Thyroid gland (tissue), 4 donors: ENCODE measurements at regions not wholly inside any gene's neighbourhood (a gene's known extent, or its start where the extent isn't known, plus 50 kb on each side); places are given as distances from the start of the nearest gene placed in this dataset.
"Not testable (repeated sequence)": the region's sequence is repeated elsewhere in the genome, so short reads cannot be mapped to it uniquely, and the experiment has no call there.

Experiments
- DNase-seq, 2 donors: peaks; one replicate each; pipeline ENCODE4 v3.0.0-alpha.2; 2019
- H3K27ac ChIP-seq, 3 donors: fragments of 200-600 bp; sonication (generic); 1 replicate in 2 of 3; 2 replicates in 1 of 3; pipeline ENCODE4 v1.5.1; 2016 to 2019; ENCODE audit warnings: mild to moderate bottlenecking in 1 of 3, moderate library complexity in 1 of 3
- H3K27me3 ChIP-seq: fragments of 200-600 bp; sonication (generic); one replicate; pipeline ENCODE4 v1.5.1; 2019
- H3K36me3 ChIP-seq, 2 donors: fragments of 200-600 bp; sonication (generic); one replicate each; pipeline ENCODE4 v1.5.1; 2016 to 2019
- H3K4me1 ChIP-seq, 2 donors: fragments of 200-600 bp; sonication (generic); one replicate each; pipeline ENCODE4 v1.5.1; 2017 to 2019
- H3K4me3 ChIP-seq, 3 donors: fragments of 200-600 bp; sonication (generic); replicated peaks in 1 of 3; 1 replicate in 2 of 3; 2 replicates in 1 of 3; pipeline ENCODE4 v1.5.1; 2016; ENCODE audit warnings: mild to moderate bottlenecking in 1 of 3
- H3K9me3 ChIP-seq: fragments of 200-600 bp; sonication (generic); one replicate; pipeline ENCODE4 v1.5.1; 2017
- CTCF ChIP-seq, 6 experiments: fragments of 200-600 bp in 3 of 6; fragments of 450-650 bp in 3 of 6; sonication (generic) in 3 of 6; IDR thresholded peaks; one replicate each; pipeline ENCODE4 v1.5.1; 2016 to 2019; ENCODE audit warnings: antibody characterized with exemption in 6 of 6, mild to moderate bottlenecking in 2 of 6, inconsistent platforms in 1 of 6, moderate library complexity in 1 of 6
- POLR2A ChIP-seq, 2 donors: fragments of 450-650 bp; IDR thresholded peaks; one replicate each; pipeline ENCODE4 v1.6.1; 2017; ENCODE audit warnings: antibody characterized with exemption in 2 of 2, mild to moderate bottlenecking in 2 of 2, moderate library complexity in 1 of 2
- WGBS, 2 donors: methylation state at CpG; one replicate each; pipeline ENCODE4 v1.1.5; 2017; 5-methylcytosine and 5-hydroxymethylcytosine counted together
- intact Hi-C: fragments of 100-400 bp; cut with DNase I; formaldehyde crosslinking; loops from one replicate; pipeline ENCODE4 v1.15.1; 2023

GRCh38 chr3:24565656-24566055 lies 71.0 kb upstream of the THRB start:
- Histone ChIP-seq H3K9me3 (no peaks in the 10 kb centered on the region), H3K27ac (no peak overlapping the region), H3K4me1 (no peaks in the 10 kb centered on the region), H3K27me3 (no peaks in the 10 kb centered on the region), H3K36me3 (no peaks in the 10 kb centered on the region), H3K4me3 (no peak overlapping the region)
- no peak for DNase-seq
- no peak for TF ChIP-seq POLR2A (IDR thresholded peaks at IDR 0.05)
- TF ChIP-seq CTCF (IDR thresholded peaks at IDR 0.05) = no peak
- intact Hi-C loops = no loop called here
- 87 to 98% methylated on average over 1 of the region's 1 CpG for WGBS, 2 donors

- Histone ChIP-seq H3K4me1 (no peaks in the 10 kb centered on the region), H3K27me3 (no peaks in the 10 kb centered on the region), H3K27ac (no peak overlapping the region), H3K4me3 (no peak overlapping the region), H3K36me3 (no peaks in the 10 kb centered on the region), H3K9me3 (no peaks in the 10 kb centered on the region)
- TF ChIP-seq POLR2A (IDR thresholded peaks at IDR 0.05) (no peak), CTCF (IDR thresholded peaks at IDR 0.05) (no peak)
- intact Hi-C loops = no loop called here
- no peak for DNase-seq
- 92 to 93% methylated on average over 15 of the region's 15 CpGs for WGBS, 2 donors
Measured at GRCh38 chr3:24566927-24567326, 72.3 kb upstream of the THRB start.

- WGBS, 2 donors = 93 to 97% methylated on average over 6 of the region's 6 CpGs
- H3K27me3 ChIP-seq, H3K9me3 ChIP-seq, H3K4me1 ChIP-seq, DNase-seq, H3K4me3 ChIP-seq, H3K27ac ChIP-seq, intact Hi-C loops, H3K36me3 ChIP-seq: not testable (repeated sequence)
Measured at GRCh38 chr3:24572409-24572808, 77.8 kb upstream of the THRB start.

GRCh38 chr3:24573576-24573975 lies 78.9 kb upstream of the THRB start:
- Histone ChIP-seq H3K9me3 (no peaks in the 10 kb centered on the region), H3K4me1 (no peaks in the 10 kb centered on the region), H3K4me3 (no peak overlapping the region), H3K27ac (no peak overlapping the region), H3K27me3 (no peaks in the 10 kb centered on the region), H3K36me3 (no peaks in the 10 kb centered on the region)
- TF ChIP-seq CTCF (IDR thresholded peaks at IDR 0.05) = no peak
- no peak for TF ChIP-seq POLR2A (IDR thresholded peaks at IDR 0.05)
- intact Hi-C loops = no loop called here
- 79 to 85% methylated on average over 5 of the region's 5 CpGs for WGBS, 2 donors
- DNase-seq = no peak

- no peak overlapping the region for H3K4me3 ChIP-seq
- H3K36me3 ChIP-seq = no peaks in the 10 kb centered on the region
- H3K27me3 ChIP-seq = no peaks in the 10 kb centered on the region
- H3K9me3 ChIP-seq = no peaks in the 10 kb centered on the region
- no peak overlapping the region for H3K27ac ChIP-seq
- WGBS, 2 donors = 97 to 98% methylated on average over 1 of the region's 1 CpG
- no peaks in the 10 kb centered on the region for H3K4me1 ChIP-seq
- TF ChIP-seq CTCF (IDR thresholded peaks at IDR 0.05) (no peak), POLR2A (IDR thresholded peaks at IDR 0.05) (no peak)
- DNase-seq = no peak
- intact Hi-C loops = no loop called here
Measured at GRCh38 chr3:24578324-24578723, 83.7 kb upstream of the THRB start.

GRCh38 chr3:24578951-24579421 lies 84.3 kb upstream of the THRB start:
- Histone ChIP-seq H3K27ac (no peak overlapping the region), H3K9me3 (no peaks in the 10 kb centered on the region), H3K4me1 (no peaks in the 10 kb centered on the region), H3K36me3 (no peaks in the 10 kb centered on the region), H3K4me3 (no peak overlapping the region), H3K27me3 (no peaks in the 10 kb centered on the region)
- DNase-seq = no peak
- intact Hi-C loops = no loop called here
- WGBS, 2 donors = 88 to 91% methylated on average over 4 of the region's 4 CpGs
- no peak for TF ChIP-seq POLR2A (IDR thresholded peaks at IDR 0.05)
